Progenitor cell of endocrine pancreas (in vitro differentiated cells): ENCODE measurements at regions not wholly inside any gene's neighbourhood (a gene's known extent, or its start where the extent isn't known, plus 50 kb on each side); places are given as distances from the start of the nearest gene placed in this dataset.

Experiments
- DNase-seq: peaks from one replicate; pipeline ENCODE4 v3.0.0; 2021; ENCODE audit warnings: low spot score; ENCODE audit not compliant: unreplicated experiment
- H3K27ac Mint-ChIP-seq: 2 replicates; pipeline ENCODE4 v1.8.0; 2021; ENCODE audit warnings: mild to moderate bottlenecking, moderate library complexity, mixed read lengths
- H3K27me3 Mint-ChIP-seq: 2 replicates; pipeline ENCODE4 v1.8.0; 2021; ENCODE audit warnings: mixed read lengths
- H3K36me3 Mint-ChIP-seq: 2 replicates; pipeline ENCODE4 v1.8.0; 2022; ENCODE audit warnings: mixed read lengths; ENCODE audit not compliant: insufficient read depth
- H3K4me1 Mint-ChIP-seq: 2 replicates; pipeline ENCODE4 v1.8.0; 2021; ENCODE audit warnings: low read depth, mixed read lengths
- H3K4me3 Mint-ChIP-seq: 2 replicates; pipeline ENCODE4 v1.8.0; 2021; ENCODE audit warnings: low read depth, mild to moderate bottlenecking, moderate library complexity, mixed read lengths
- H3K9me3 Mint-ChIP-seq: 2 replicates; pipeline ENCODE4 v1.8.0; 2021; ENCODE audit warnings: low read depth, mixed read lengths
- TF ChIP-seq, protein P1 (sequence below): fragments of 200-600 bp; sonication (generic); IDR thresholded peaks from one replicate; pipeline ENCODE4 v1.5.0; 2021; ENCODE audit warnings: antibody characterized with exemption, mild to moderate bottlenecking; ENCODE audit not compliant: unreplicated experiment

DNA sequence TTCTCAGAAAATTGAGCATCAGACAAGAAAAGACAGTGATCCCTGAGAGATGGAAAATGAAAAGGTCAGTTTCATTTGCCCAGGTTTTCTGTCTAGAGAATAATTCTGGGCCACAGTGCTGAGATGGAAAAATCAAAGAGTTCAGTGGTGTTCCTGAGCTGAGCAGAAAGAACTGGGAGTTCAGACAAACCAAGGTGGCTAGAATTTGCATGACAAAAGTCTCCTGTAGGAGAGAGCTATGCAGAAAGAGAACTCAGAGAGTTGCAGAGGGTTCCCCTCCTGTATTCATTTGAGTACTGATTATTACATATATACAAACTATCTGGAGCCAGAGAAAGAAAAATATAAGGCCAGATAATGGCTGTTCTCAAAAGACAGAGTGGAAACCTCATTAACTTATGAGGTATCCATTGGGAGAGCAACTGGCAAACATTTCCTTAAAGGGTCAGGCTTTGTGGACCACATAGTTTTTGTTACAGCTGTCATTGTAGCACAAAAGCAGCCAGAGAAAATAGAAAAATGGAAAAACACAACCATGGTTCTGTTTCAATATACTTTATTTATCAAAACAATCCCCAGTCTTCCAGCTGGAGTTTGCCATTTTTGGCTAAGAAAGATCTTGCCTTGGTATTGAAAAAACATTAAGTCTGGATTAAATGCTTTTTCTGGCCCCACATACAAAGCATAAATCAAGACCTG, 1004.1 kb downstream of the TBL1XR1 start:
- Mint-ChIP-seq H3K27me3 (no peaks in the 10 kb centered on the region), H3K4me3 (no peak overlapping the region), H3K4me1 (no peaks in the 10 kb centered on the region), H3K9me3 (peaks cover 16% of the 10 kb centered on the region), H3K27ac (no peak overlapping the region), H3K36me3 (peaks cover 1% of the 10 kb centered on the region)
- DNase-seq = no peak
- TF ChIP-seq, protein P1, sequence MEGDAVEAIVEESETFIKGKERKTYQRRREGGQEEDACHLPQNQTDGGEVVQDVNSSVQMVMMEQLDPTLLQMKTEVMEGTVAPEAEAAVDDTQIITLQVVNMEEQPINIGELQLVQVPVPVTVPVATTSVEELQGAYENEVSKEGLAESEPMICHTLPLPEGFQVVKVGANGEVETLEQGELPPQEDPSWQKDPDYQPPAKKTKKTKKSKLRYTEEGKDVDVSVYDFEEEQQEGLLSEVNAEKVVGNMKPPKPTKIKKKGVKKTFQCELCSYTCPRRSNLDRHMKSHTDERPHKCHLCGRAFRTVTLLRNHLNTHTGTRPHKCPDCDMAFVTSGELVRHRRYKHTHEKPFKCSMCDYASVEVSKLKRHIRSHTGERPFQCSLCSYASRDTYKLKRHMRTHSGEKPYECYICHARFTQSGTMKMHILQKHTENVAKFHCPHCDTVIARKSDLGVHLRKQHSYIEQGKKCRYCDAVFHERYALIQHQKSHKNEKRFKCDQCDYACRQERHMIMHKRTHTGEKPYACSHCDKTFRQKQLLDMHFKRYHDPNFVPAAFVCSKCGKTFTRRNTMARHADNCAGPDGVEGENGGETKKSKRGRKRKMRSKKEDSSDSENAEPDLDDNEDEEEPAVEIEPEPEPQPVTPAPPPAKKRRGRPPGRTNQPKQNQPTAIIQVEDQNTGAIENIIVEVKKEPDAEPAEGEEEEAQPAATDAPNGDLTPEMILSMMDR = no peak

GRCh38 chr3:176190755-176191154, 1006.5 kb downstream of the TBL1XR1 start:
- H3K4me3 Mint-ChIP-seq = no peak overlapping the region
- peaks cover 7% of the 10 kb centered on the region for H3K9me3 Mint-ChIP-seq
- no peak for DNase-seq
- no peaks in the 10 kb centered on the region for H3K4me1 Mint-ChIP-seq
- no peaks in the 10 kb centered on the region for H3K36me3 Mint-ChIP-seq
- no peak overlapping the region for H3K27ac Mint-ChIP-seq
- TF ChIP-seq, protein P1 = no peak
- H3K27me3 Mint-ChIP-seq = no peaks in the 10 kb centered on the region

DNA sequence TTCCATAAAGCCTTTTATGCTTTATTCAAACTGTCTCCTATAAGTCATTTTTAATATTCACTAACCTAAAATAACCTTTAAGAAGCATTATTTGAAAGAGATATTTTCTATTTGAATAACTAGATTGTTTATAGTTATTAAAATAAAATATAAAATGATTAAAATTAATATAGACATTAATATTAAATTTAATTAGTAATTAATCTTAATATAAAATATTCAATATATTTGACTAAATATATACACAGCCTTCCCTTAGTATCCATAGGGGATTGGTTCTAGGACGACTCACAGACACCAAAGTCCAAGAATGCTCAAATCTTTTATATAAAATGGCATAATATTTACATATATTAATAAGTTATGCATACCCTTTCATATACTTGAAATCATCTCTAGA, 1014.1 kb downstream of the TBL1XR1 start:
- H3K4me3 Mint-ChIP-seq = no peak overlapping the region
- H3K9me3 Mint-ChIP-seq = peaks cover 9% of the 10 kb centered on the region
- no peaks in the 10 kb centered on the region for H3K36me3 Mint-ChIP-seq
- no peaks in the 10 kb centered on the region for H3K4me1 Mint-ChIP-seq
- TF ChIP-seq, protein P1 = no peak
- H3K27me3 Mint-ChIP-seq = no peaks in the 10 kb centered on the region
- no peak overlapping the region for H3K27ac Mint-ChIP-seq
- no peak for DNase-seq

DNA sequence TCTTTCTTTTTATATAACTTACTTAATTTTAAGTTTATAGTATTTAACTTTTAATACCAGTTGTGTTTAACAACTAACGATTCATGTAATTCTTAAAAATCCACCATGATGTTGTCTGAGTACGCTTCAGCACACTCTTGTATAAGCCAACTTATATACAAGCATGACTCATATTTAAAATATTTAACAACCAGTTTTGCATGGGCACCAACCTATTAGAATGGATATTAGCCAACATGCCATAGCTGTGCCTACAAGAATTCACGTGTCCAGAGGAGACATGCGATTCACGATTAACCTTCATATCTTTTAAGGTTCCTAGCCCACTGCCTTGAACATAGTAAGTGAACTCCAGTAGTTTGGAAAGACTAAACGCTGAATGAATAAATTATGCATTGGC, 1023.2 kb downstream of the TBL1XR1 start:
- no peak overlapping the region for H3K27ac Mint-ChIP-seq
- no peaks in the 10 kb centered on the region for H3K9me3 Mint-ChIP-seq
- no peaks in the 10 kb centered on the region for H3K36me3 Mint-ChIP-seq
- no peaks in the 10 kb centered on the region for H3K27me3 Mint-ChIP-seq
- H3K4me3 Mint-ChIP-seq = no peak overlapping the region
- DNase-seq = no peak
- TF ChIP-seq, protein P1 = no peak
- peaks cover 5% of the 10 kb centered on the region for H3K4me1 Mint-ChIP-seq

DNA sequence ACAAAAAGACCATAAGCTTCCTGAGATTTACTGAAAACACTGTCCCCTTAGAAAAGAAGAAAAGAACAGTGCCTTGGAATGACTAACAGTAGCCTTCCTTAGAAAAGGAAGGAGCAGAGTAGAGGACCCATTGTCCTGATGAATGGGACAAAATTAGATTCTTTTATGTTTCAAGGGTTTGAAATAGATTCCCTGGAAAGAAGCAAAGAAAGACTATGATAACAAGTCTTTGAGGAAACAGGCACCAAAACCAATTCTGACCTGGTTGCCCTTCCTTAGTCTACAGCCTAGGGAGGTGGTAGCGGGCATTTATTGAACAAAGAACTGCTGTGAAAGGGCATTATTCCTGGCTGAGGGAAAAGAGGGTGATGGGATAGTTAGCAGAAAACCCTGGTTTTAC, 1024.8 kb downstream of the TBL1XR1 start:
- H3K36me3 Mint-ChIP-seq = no peaks in the 10 kb centered on the region
- TF ChIP-seq, protein P1 = no peak
- no peaks in the 10 kb centered on the region for H3K27me3 Mint-ChIP-seq
- H3K9me3 Mint-ChIP-seq = peaks cover 5% of the 10 kb centered on the region
- no peak overlapping the region for H3K27ac Mint-ChIP-seq
- no peak for DNase-seq
- no peak overlapping the region for H3K4me3 Mint-ChIP-seq
- peaks cover under 1% of the 10 kb centered on the region for H3K4me1 Mint-ChIP-seq
